Suprapubic skin (tissue), 4 donors: ENCODE measurements at regions not wholly inside any gene's neighbourhood (a gene's known extent, or its start where the extent isn't known, plus 50 kb on each side); places are given as distances from the start of the nearest gene placed in this dataset.

Experiments
- DNase-seq, 2 donors: peaks; one replicate each; pipeline ENCODE4 v3.0.0-alpha.2; 2019; ENCODE audit warnings: low spot score in 2 of 2
- H3K27ac ChIP-seq: fragments of 200-600 bp; sonication (generic); one replicate; pipeline ENCODE4 v1.5.1; 2019
- H3K27me3 ChIP-seq: fragments of 200-600 bp; sonication (generic); one replicate; pipeline ENCODE4 v1.5.1; 2019
- H3K36me3 ChIP-seq: fragments of 200-600 bp; sonication (generic); one replicate; pipeline ENCODE4 v1.5.1; 2019
- H3K4me1 ChIP-seq: fragments of 200-600 bp; sonication (generic); one replicate; pipeline ENCODE4 v1.5.1; 2019
- H3K4me3 ChIP-seq: fragments of 200-600 bp; sonication (generic); one replicate; pipeline ENCODE4 v1.5.1; 2019; ENCODE audit warnings: mild to moderate bottlenecking
- H3K9me3 ChIP-seq: fragments of 200-600 bp; sonication (generic); one replicate; pipeline ENCODE4 v1.5.1; 2019
- EP300 ChIP-seq: sonication (generic); formaldehyde crosslinking; IDR thresholded peaks from one replicate; pipeline ENCODE4 v1.6.1; 2017; ENCODE audit warnings: antibody characterized with exemption
- POLR2A ChIP-seq, 2 donors: fragments of 450-650 bp; IDR thresholded peaks; one replicate each; pipeline ENCODE4 v1.6.1; 2017; ENCODE audit warnings: antibody characterized with exemption in 2 of 2, mild to moderate bottlenecking in 2 of 2, moderate library complexity in 2 of 2
- POLR2AphosphoS5 ChIP-seq, 3 donors: sonication (generic); formaldehyde crosslinking; IDR thresholded peaks; one replicate each; pipeline ENCODE4 v1.6.1; 2017; ENCODE audit warnings: antibody characterized with exemption in 3 of 3
- WGBS: methylation state at CpG from one replicate; pipeline ENCODE4 v1.1.5; 2018; 5-methylcytosine and 5-hydroxymethylcytosine counted together
- TF ChIP-seq, protein P1 (sequence below), 2 donors: fragments of 200-600 bp in 1 of 2; fragments of 450-650 bp in 1 of 2; sonication (generic) in 1 of 2; IDR thresholded peaks; one replicate each; pipeline ENCODE4 v1.5.1; 2016 to 2019; ENCODE audit warnings: antibody characterized with exemption in 2 of 2, mild to moderate bottlenecking in 1 of 2, moderate library complexity in 1 of 2

DNA sequence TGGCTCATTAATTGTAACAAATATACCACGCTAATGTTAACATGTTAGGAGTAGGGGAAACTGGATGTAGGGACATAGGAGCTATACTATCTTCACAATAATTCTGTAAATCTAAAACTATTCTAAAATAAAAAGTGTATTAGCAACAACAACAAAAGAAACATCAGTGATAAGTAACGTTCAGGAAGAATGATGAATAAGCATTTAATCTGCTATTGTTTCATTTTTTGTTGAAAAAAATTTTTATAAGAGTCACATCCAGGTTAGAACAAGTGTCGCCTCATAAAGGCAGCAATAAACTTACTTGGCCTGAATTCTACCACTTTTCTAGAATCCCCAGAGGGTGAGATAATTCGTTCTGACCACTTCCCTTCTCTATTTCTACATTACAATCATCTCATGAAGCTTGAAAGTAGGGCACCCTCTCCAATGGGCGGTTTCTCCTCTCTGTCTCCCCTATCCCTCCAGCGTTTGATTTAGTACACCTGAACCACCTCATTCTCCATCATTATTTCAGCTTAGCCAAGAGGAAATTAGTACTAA is 253.1 kb upstream of the IPO5 start:
- WGBS: 69% methylated on average over 6 of the region's 6 CpGs
- TF ChIP-seq POLR2A (IDR thresholded peaks at IDR 0.05): no peak
- TF ChIP-seq, protein P1, sequence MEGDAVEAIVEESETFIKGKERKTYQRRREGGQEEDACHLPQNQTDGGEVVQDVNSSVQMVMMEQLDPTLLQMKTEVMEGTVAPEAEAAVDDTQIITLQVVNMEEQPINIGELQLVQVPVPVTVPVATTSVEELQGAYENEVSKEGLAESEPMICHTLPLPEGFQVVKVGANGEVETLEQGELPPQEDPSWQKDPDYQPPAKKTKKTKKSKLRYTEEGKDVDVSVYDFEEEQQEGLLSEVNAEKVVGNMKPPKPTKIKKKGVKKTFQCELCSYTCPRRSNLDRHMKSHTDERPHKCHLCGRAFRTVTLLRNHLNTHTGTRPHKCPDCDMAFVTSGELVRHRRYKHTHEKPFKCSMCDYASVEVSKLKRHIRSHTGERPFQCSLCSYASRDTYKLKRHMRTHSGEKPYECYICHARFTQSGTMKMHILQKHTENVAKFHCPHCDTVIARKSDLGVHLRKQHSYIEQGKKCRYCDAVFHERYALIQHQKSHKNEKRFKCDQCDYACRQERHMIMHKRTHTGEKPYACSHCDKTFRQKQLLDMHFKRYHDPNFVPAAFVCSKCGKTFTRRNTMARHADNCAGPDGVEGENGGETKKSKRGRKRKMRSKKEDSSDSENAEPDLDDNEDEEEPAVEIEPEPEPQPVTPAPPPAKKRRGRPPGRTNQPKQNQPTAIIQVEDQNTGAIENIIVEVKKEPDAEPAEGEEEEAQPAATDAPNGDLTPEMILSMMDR (IDR thresholded peaks at IDR 0.05): no peak
- TF ChIP-seq POLR2AphosphoS5 (IDR thresholded peaks at IDR 0.05): no peak
- no peak for TF ChIP-seq EP300

DNA sequence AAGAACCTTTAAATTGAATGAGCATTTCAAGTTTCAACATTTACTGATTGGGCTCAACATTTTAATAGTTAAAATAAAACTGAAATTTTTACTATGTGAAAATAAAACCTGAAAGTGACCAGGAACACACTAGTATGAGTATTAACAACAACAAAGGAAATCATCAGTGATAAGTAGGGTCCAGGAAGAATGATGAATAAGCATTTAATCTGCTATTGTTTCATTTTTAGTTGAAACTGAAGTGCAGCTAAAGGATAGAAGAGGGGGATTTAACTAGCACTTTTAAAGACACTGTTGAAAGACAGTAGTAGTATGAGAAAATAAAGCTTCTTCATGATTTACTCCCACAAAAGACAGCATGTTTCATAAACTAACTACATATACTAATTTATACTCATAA is 250.9 kb upstream of the IPO5 start:
- Histone ChIP-seq H3K36me3 (no peaks in the 10 kb centered on the region), H3K27ac (no peak overlapping the region), H3K4me1 (no peaks in the 10 kb centered on the region), H3K27me3 (no peaks in the 10 kb centered on the region), H3K9me3 (no peaks in the 10 kb centered on the region), H3K4me3 (no peak overlapping the region)
- no peak for DNase-seq
- TF ChIP-seq, protein P1 (IDR thresholded peaks at IDR 0.05): no peak
- TF ChIP-seq EP300 (no peak), POLR2A (IDR thresholded peaks at IDR 0.05) (no peak), POLR2AphosphoS5 (IDR thresholded peaks at IDR 0.05) (no peak)

More for the DNA sequence above, 253.1 kb upstream of the IPO5 start:
- Histone ChIP-seq H3K27ac (no peak overlapping the region), H3K4me1 (no peaks in the 10 kb centered on the region), H3K36me3 (no peaks in the 10 kb centered on the region), H3K4me3 (no peak overlapping the region), H3K9me3 (no peaks in the 10 kb centered on the region), H3K27me3 (no peaks in the 10 kb centered on the region)
- DNase-seq: no peak

DNA sequence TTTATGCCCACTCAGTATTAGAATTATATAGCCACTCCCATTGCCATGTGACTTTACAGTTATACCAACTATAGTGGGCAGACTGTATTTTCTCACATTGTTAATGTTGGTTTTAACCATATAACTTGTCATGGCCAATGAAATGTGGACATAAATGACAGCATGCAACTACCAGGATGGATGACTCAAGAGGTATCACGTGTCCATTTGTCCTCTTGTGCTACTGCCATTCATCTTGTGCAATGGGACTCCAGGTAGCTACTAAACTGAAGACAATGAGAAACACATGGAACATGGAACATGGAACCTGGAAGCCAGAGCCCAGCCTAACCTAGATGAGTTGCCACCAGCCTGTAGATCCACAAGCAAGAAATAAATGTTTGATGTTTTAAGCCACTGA is 242.7 kb upstream of the IPO5 start:
- Histone ChIP-seq H3K4me1 (no peaks in the 10 kb centered on the region), H3K36me3 (no peaks in the 10 kb centered on the region), H3K27me3 (no peaks in the 10 kb centered on the region), H3K4me3 (no peak overlapping the region), H3K27ac (no peak overlapping the region), H3K9me3 (no peaks in the 10 kb centered on the region)
- 62% methylated on average over 1 of the region's 1 CpG for WGBS
- DNase-seq: no peak
- TF ChIP-seq, protein P1 (IDR thresholded peaks at IDR 0.05): no peak
- TF ChIP-seq POLR2A (IDR thresholded peaks at IDR 0.05) (no peak), EP300 (no peak), POLR2AphosphoS5 (IDR thresholded peaks at IDR 0.05) (no peak)

DNA sequence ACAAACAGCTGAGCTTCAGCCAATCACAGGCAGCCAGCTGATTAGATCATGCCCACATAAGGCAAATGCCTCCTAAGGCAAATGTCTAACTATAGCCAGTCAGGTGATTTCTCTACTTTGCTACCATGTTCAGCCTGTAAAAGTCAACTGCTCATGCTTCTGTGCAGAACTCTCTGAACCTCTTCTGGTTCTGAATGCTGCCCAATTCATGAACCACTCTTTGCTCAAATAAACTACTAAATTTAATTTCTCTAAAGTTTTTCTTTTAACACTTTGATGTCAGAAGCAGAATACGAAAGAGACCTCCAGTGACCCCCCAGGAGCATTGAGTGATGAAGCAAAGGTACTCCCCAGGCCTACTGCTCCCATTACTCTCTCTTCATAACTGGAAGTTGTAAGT is 240.7 kb upstream of the IPO5 start:
- no peaks in the 10 kb centered on the region for H3K4me1 ChIP-seq
- TF ChIP-seq EP300 (no peak), POLR2A (IDR thresholded peaks at IDR 0.05) (no peak), POLR2AphosphoS5 (IDR thresholded peaks at IDR 0.05) (no peak)
- TF ChIP-seq, protein P1 (IDR thresholded peaks at IDR 0.05): no peak
- no peaks in the 10 kb centered on the region for H3K27me3 ChIP-seq
- no peaks in the 10 kb centered on the region for H3K36me3 ChIP-seq
- no peaks in the 10 kb centered on the region for H3K9me3 ChIP-seq
- no peak overlapping the region for H3K4me3 ChIP-seq
- DNase-seq: no peak
- no peak overlapping the region for H3K27ac ChIP-seq
- 86% methylated on average over 1 of the region's 1 CpG for WGBS

DNA sequence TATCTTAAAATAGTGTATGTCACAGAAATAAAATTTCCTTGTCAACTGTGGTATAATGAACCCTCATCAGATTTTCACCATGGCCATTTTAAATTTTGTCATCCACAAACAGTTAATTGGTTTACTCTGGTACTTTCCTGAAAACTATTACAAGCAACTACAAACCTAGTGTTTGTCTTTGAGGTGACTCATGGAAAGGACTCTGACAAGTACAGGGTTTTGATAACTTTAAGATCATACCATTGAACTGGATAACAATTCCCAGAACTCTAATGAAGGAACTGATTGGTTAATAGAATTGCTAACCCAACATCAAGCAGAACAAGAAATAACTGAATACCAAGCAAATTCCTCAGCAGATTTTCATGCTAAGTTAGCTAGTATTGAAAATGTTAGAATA is 237.7 kb upstream of the IPO5 start:
- TF ChIP-seq EP300: no peak
- TF ChIP-seq, protein P1 (IDR thresholded peaks at IDR 0.05): no peak
- no peak for TF ChIP-seq POLR2AphosphoS5 (IDR thresholded peaks at IDR 0.05)
- no peak for TF ChIP-seq POLR2A (IDR thresholded peaks at IDR 0.05)
- H3K9me3 ChIP-seq: no peaks in the 10 kb centered on the region
- H3K4me3 ChIP-seq: no peak overlapping the region
- H3K36me3 ChIP-seq: no peaks in the 10 kb centered on the region
- no peak for DNase-seq
- H3K4me1 ChIP-seq: no peaks in the 10 kb centered on the region
- H3K27me3 ChIP-seq: no peaks in the 10 kb centered on the region
- no peak overlapping the region for H3K27ac ChIP-seq
